Trophoblast cell (in vitro differentiated cells and primary cell): ENCODE measurements at regions not wholly inside any gene's neighbourhood (a gene's known extent, or its start where the extent isn't known, plus 50 kb on each side); places are given as distances from the start of the nearest gene placed in this dataset.

Experiments used
- DNase-seq, 2 donors: peaks; one replicate each; pipeline ENCODE4 v3.0.0-alpha.2; 2016
- H2AFZ ChIP-seq: 2 replicates; pipeline ENCODE4 v1.6.1; 2013; ENCODE audit warnings: low read length, moderate library complexity, mild to moderate bottlenecking; ENCODE audit not compliant: insufficient read depth, poor library complexity
- H2AK5ac ChIP-seq: 2 replicates; pipeline ENCODE4 v1.6.1; 2013; ENCODE audit warnings: mild to moderate bottlenecking, low read length
- H2BK120ac ChIP-seq: 2 replicates; pipeline ENCODE4 v1.6.1; 2013; ENCODE audit warnings: low read length, mild to moderate bottlenecking, moderate library complexity; ENCODE audit not compliant: insufficient read depth, poor library complexity
- H2BK12ac ChIP-seq: 2 replicates; pipeline ENCODE4 v1.6.1; 2013; ENCODE audit warnings: mild to moderate bottlenecking, low read length, moderate library complexity
- H2BK5ac ChIP-seq: 2 replicates; pipeline ENCODE4 v1.6.1; 2013; ENCODE audit warnings: low read length, low read depth, moderate library complexity, mild to moderate bottlenecking; ENCODE audit not compliant: poor library complexity
- H3K14ac ChIP-seq: 2 replicates; pipeline ENCODE4 v1.6.1; 2013; ENCODE audit warnings: mild to moderate bottlenecking, low read length
- H3K18ac ChIP-seq: 2 replicates; pipeline ENCODE4 v1.6.1; 2013; ENCODE audit warnings: mild to moderate bottlenecking, low read length
- H3K23ac ChIP-seq: 2 replicates; pipeline ENCODE4 v1.6.1; 2013; ENCODE audit warnings: low read length
- H3K27ac ChIP-seq: 2 replicates; pipeline ENCODE4 v1.5.1; 2013; ENCODE audit warnings: low read depth, mild to moderate bottlenecking, inconsistent platforms, low read length, moderate library complexity
- H3K27me3 ChIP-seq: 2 replicates; pipeline ENCODE4 v1.6.1; 2013; ENCODE audit warnings: inconsistent platforms, mild to moderate bottlenecking, low read length, moderate library complexity; ENCODE audit not compliant: insufficient read depth
- H3K36me3 ChIP-seq, 2 experiments: 1 replicate in 1 of 2; 2 replicates in 1 of 2; pipeline ENCODE4 v1.6.1; 2013; ENCODE audit warnings: low read length in 2 of 2, mild to moderate bottlenecking in 2 of 2, moderate library complexity in 1 of 2; ENCODE audit not compliant: insufficient read depth in 2 of 2, control insufficient read depth in 1 of 2
- H3K4ac ChIP-seq: 2 replicates; pipeline ENCODE4 v1.6.1; 2013; ENCODE audit warnings: low read depth, mild to moderate bottlenecking, low read length, moderate library complexity
- H3K4me1 ChIP-seq, 2 experiments: 1 replicate in 1 of 2; 2 replicates in 1 of 2; pipeline ENCODE4 v1.6.1; 2013; ENCODE audit warnings: low read length in 2 of 2, mild to moderate bottlenecking in 2 of 2, moderate library complexity in 1 of 2; ENCODE audit not compliant: insufficient read depth in 2 of 2, control insufficient read depth in 1 of 2
- H3K4me2 ChIP-seq: 2 replicates; pipeline ENCODE4 v1.6.1; 2013; ENCODE audit warnings: inconsistent platforms, mild to moderate bottlenecking, low read length, moderate library complexity
- H3K4me3 ChIP-seq: 2 replicates; pipeline ENCODE4 v1.5.1; 2013; ENCODE audit warnings: mild to moderate bottlenecking, low read depth, low read length, inconsistent platforms
- H3K79me1 ChIP-seq: one replicate; pipeline ENCODE4 v1.6.1; 2013; ENCODE audit warnings: low read length
- H3K79me2 ChIP-seq: 2 replicates; pipeline ENCODE4 v1.6.1; 2013; ENCODE audit warnings: low read length, mild to moderate bottlenecking; ENCODE audit not compliant: control insufficient read depth, insufficient read depth, poor library complexity
- H3K9ac ChIP-seq: 2 replicates; pipeline ENCODE4 v1.6.1; 2013; ENCODE audit warnings: mild to moderate bottlenecking, low read length
- H3K9me3 ChIP-seq: 2 replicates; pipeline ENCODE4 v1.6.1; 2013; ENCODE audit warnings: low read depth, mild to moderate bottlenecking, control low read depth, inconsistent platforms, low read length; ENCODE audit not compliant: insufficient read depth
- H4K12ac ChIP-seq: 2 replicates; pipeline ENCODE4 v1.6.1; 2013; ENCODE audit warnings: low read depth, mild to moderate bottlenecking, low read length, moderate library complexity
- H4K8ac ChIP-seq: 2 replicates; pipeline ENCODE4 v1.6.1; 2013; ENCODE audit warnings: low read depth, mild to moderate bottlenecking, low read length, moderate library complexity
- H4K91ac ChIP-seq: one replicate; pipeline ENCODE4 v1.6.1; 2013; ENCODE audit warnings: low read depth, mild to moderate bottlenecking, low read length, moderate library complexity
- WGBS: extraction: QIAGEN DNeasy Blood & Tissue Kit; methylation state at CpG from one replicate; pipeline ENCODE4 v1.1.7; 2013; ENCODE audit warnings: missing lambda C conversion rate; ENCODE audit not compliant: insufficient read length, insufficient coverage; ENCODE audit errors: extremely low coverage; 5-methylcytosine and 5-hydroxymethylcytosine counted together

DNA sequence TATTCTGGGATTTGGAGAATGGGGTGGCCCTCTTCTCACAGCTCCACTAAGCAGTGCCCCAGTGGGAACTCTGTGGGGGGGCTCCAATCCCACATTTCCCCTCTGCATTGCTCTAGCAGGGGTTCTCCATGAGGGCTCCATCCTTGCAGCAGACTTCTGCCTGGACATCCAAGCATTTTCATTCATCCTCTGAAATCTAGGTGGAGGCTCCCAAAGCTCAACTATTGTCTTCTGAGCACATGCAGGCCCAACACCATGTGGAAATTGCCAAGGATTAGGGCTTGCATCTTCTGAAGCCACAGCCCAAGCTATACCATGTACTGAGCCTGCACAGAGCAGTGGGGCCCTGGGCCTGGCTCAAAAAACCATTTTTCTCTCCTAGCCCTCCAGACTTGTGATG, 162.4 kb upstream of the CWC22 start:
- Histone ChIP-seq H3K9me3 (peaks cover 6% of the 10 kb centered on the region), H3K18ac (no peak overlapping the region), H2BK5ac (no peak overlapping the region), H3K36me3 (no peaks in the 10 kb centered on the region), H3K14ac (no peak overlapping the region), H4K8ac (no peak overlapping the region), H3K79me1 (no peaks in the 10 kb centered on the region), H2BK120ac (no peak overlapping the region), H2BK12ac (no peak overlapping the region), H2AFZ (no peak overlapping the region), H3K27me3 (no peaks in the 10 kb centered on the region), H3K4me3 (no peak overlapping the region), H3K4me2 (no peak overlapping the region), H3K23ac (no peak overlapping the region), H3K9ac (no peak overlapping the region), H3K4ac (no peak overlapping the region), H3K27ac (no peak overlapping the region), H4K91ac (no peak overlapping the region), H3K4me1 (no peaks in the 10 kb centered on the region), H4K12ac (no peak overlapping the region), H2AK5ac (no peak overlapping the region), H3K79me2 (no peaks in the 10 kb centered on the region)
- no peak for DNase-seq

DNA sequence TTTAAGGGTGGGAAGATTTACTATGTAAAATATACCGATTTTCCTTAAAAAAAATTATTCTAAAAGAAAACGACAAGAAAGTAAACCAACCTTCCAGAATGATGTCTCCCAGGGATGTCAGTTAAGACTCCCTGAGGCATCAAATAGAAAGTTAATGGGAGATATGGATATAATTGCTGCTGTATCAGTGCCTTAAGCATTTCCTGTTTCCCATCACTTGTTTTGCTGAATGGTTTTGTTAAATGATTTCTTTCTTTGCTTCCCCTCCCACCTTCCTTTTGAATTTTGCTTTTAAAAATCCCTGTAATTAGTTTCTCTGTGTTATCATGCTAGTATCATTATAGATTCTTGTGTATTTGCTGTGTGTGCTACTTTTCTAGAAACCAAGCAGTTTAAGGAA, 154.3 kb upstream of the CWC22 start:
- Histone ChIP-seq H3K14ac (no peak overlapping the region), H3K4me3 (no peak overlapping the region), H3K4me1 (no peaks in the 10 kb centered on the region), H3K79me2 (no peaks in the 10 kb centered on the region), H4K91ac (no peak overlapping the region), H3K4ac (no peak overlapping the region), H3K9ac (no peak overlapping the region), H2AK5ac (no peak overlapping the region), H2BK5ac (no peak overlapping the region), H4K8ac (no peak overlapping the region), H3K9me3 (no peaks in the 10 kb centered on the region), H4K12ac (no peak overlapping the region), H3K36me3 (no peaks in the 10 kb centered on the region), H3K23ac (no peak overlapping the region), H2BK12ac (no peak overlapping the region), H3K18ac (no peak overlapping the region), H3K4me2 (no peak overlapping the region), H3K27me3 (no peaks in the 10 kb centered on the region), H2AFZ (no peak overlapping the region), H2BK120ac (no peak overlapping the region), H3K79me1 (no peaks in the 10 kb centered on the region), H3K27ac (no peak overlapping the region)
- no CpG with 5 or more reads among the region's 2 CpGs for WGBS
- DNase-seq = no peak

DNA sequence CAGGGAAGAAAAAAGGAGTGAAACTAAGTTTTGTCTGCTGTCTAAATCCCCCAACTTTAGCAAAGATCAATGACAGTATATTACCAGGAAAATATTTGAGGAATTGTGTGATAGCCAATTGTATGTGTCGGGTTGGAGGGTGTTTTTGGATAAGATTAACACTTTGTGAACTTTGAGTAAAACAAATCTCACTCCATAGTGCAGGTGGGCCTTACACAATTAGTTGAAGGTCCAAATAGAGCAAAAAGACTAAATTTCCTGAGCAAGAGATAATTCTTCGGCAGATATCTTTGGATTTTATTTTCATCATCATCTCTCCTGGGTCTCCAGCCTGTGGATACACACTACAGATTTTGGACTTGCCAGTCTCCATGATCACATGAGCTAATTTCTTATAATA, 152.8 kb upstream of the CWC22 start:
- H2AK5ac ChIP-seq = no peak overlapping the region
- no peak overlapping the region for H3K23ac ChIP-seq
- no peak overlapping the region for H4K12ac ChIP-seq
- no peak overlapping the region for H3K14ac ChIP-seq
- no peak overlapping the region for H3K27ac ChIP-seq
- H3K4me2 ChIP-seq = no peak overlapping the region
- H3K79me1 ChIP-seq = no peaks in the 10 kb centered on the region
- no peak overlapping the region for H3K4ac ChIP-seq
- no peak overlapping the region for H3K4me3 ChIP-seq
- no peaks in the 10 kb centered on the region for H3K9me3 ChIP-seq
- no peaks in the 10 kb centered on the region for H3K79me2 ChIP-seq
- H4K8ac ChIP-seq = no peak overlapping the region
- no peak overlapping the region for H2BK120ac ChIP-seq
- no peaks in the 10 kb centered on the region for H3K27me3 ChIP-seq
- no peak overlapping the region for H3K18ac ChIP-seq
- no peak overlapping the region for H2AFZ ChIP-seq
- H3K4me1 ChIP-seq = no peaks in the 10 kb centered on the region
- WGBS = no CpG with 5 or more reads among the region's 2 CpGs
- H2BK12ac ChIP-seq = no peak overlapping the region
- no peak for DNase-seq
- no peak overlapping the region for H2BK5ac ChIP-seq
- H3K36me3 ChIP-seq = no peaks in the 10 kb centered on the region
- no peak overlapping the region for H4K91ac ChIP-seq
- no peak overlapping the region for H3K9ac ChIP-seq

DNA sequence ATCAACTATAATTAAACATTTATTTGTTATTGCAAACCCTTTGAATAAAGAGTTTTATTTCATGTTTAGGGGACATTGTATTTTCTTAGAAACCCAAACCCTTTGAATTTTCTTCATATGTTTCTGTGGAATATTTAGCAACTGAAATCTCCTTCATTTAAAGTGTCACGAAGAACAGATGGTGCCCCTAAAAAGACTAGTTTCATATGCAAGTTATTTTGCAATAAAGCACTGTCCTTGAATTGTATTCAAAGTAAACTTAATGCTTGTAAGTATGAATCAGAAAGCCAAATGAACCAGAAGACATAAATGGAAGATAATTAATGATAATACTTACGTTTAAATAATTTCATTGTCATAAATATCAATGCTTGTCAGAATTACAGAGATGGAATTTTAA, 151.9 kb upstream of the CWC22 start:
- Histone ChIP-seq H3K18ac (no peak overlapping the region), H2AK5ac (no peak overlapping the region), H2BK120ac (no peak overlapping the region), H2BK12ac (no peak overlapping the region), H3K4me3 (no peak overlapping the region), H4K91ac (no peak overlapping the region), H3K79me1 (no peaks in the 10 kb centered on the region), H3K4me1 (no peaks in the 10 kb centered on the region), H3K36me3 (no peaks in the 10 kb centered on the region), H3K9me3 (no peaks in the 10 kb centered on the region), H3K9ac (no peak overlapping the region), H3K23ac (no peak overlapping the region), H3K27me3 (no peaks in the 10 kb centered on the region), H4K12ac (no peak overlapping the region), H2AFZ (no peak overlapping the region), H4K8ac (no peak overlapping the region), H3K79me2 (no peaks in the 10 kb centered on the region), H3K14ac (no peak overlapping the region), H3K4me2 (no peak overlapping the region), H2BK5ac (no peak overlapping the region), H3K4ac (no peak overlapping the region), H3K27ac (no peak overlapping the region)
- no peak for DNase-seq
- WGBS = no CpG with 5 or more reads among the region's 2 CpGs

DNA sequence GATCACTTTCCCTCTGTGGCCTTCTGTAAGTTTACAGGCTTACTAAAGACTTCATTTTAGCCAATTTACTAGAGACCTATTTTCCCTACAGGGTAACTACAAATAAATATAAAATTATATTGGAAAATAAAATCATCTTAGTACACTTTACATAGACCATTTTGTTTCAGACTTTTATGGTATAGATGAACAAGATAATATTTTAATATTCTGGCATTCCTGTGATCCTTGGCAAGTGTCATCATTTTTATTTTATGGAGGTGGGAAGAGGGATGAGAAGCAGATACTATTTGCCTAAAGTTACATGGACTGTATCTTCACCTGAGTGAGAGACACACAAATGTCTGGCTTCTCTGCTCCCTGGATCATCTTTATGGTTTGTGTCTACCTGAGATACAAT, 149.6 kb upstream of the CWC22 start:
- no peak for DNase-seq
- no peak overlapping the region for H2BK120ac ChIP-seq
- H3K4ac ChIP-seq = no peak overlapping the region
- no peak overlapping the region for H2BK12ac ChIP-seq
- no peak overlapping the region for H3K23ac ChIP-seq
- no peaks in the 10 kb centered on the region for H3K36me3 ChIP-seq
- no peaks in the 10 kb centered on the region for H3K27me3 ChIP-seq
- H3K4me3 ChIP-seq = no peak overlapping the region
- H3K79me2 ChIP-seq = no peaks in the 10 kb centered on the region
- H4K12ac ChIP-seq = no peak overlapping the region
- no peak overlapping the region for H2AFZ ChIP-seq
- H3K14ac ChIP-seq = no peak overlapping the region
- H3K4me2 ChIP-seq = no peak overlapping the region
- no peak overlapping the region for H3K9ac ChIP-seq
- no peaks in the 10 kb centered on the region for H3K4me1 ChIP-seq
- no peak overlapping the region for H2AK5ac ChIP-seq
- H2BK5ac ChIP-seq = no peak overlapping the region
- H3K9me3 ChIP-seq = no peaks in the 10 kb centered on the region
- H3K18ac ChIP-seq = no peak overlapping the region
- H3K27ac ChIP-seq = no peak overlapping the region
- H4K8ac ChIP-seq = no peak overlapping the region
- H3K79me1 ChIP-seq = no peaks in the 10 kb centered on the region
- H4K91ac ChIP-seq = no peak overlapping the region
